Neural progenitor cell (in vitro differentiated cells): ENCODE measurements at regions not wholly inside any gene's neighbourhood (a gene's known extent, or its start where the extent isn't known, plus 50 kb on each side); places are given as distances from the start of the nearest gene placed in this dataset.

Experiments used
- CTCF ChIP-seq: fragments of 200-600 bp; sonication (generic); IDR thresholded peaks from 2 replicates; pipeline ENCODE4 v1.5.1; 2017; ENCODE audit warnings: antibody characterized with exemption, mild to moderate bottlenecking
- EZH2 ChIP-seq: fragments of 200-600 bp; sonication (generic); IDR thresholded peaks from 2 replicates; pipeline ENCODE4 v1.6.1; 2017; ENCODE audit warnings: antibody characterized with exemption, mild to moderate bottlenecking, moderate library complexity
- EZH2phosphoT487 ChIP-seq: fragments of 200-600 bp; sonication (generic); IDR thresholded peaks from 2 replicates; pipeline ENCODE4 v1.6.1; 2017; ENCODE audit warnings: antibody characterized with exemption

- TF ChIP-seq EZH2 (no peak), CTCF (no peak), EZH2phosphoT487 (no peak)
Observed at GRCh38 chr4:124085561-124086180, 626.9 kb downstream of the ANKRD50 start.
